BJ (cell line): ENCODE measurements at regions not wholly inside any gene's neighbourhood (a gene's known extent, or its start where the extent isn't known, plus 50 kb on each side); places are given as distances from the start of the nearest gene placed in this dataset.

Experiments used
- CTCF ChIA-PET: fragments of 350-600 bp; formaldehyde crosslinking; extraction: SDS; loops from one replicate; lab custom pipeline; 2021; ENCODE audit warnings: antibody characterized with exemption, inconsistent platforms; lab: Yijun Ruan, JAX
- POLR2A ChIA-PET: fragments of 300-600 bp; sonication (Branson Sonifier 250); formaldehyde crosslinking; extraction: SDS; loops from one replicate; lab custom pipeline; 2021; ENCODE audit warnings: antibody characterized with exemption; lab: Charles Lee
- DNase-seq: peaks from one replicate; pipeline ENCODE4 v3.0.0-alpha.2; 2011; ENCODE audit warnings: low read depth
- H3K27me3 ChIP-seq: 2 replicates; pipeline ENCODE4 v1.6.0; 2011; ENCODE audit warnings: low read length; ENCODE audit not compliant: control insufficient read depth, insufficient read depth
- H3K36me3 ChIP-seq: 2 replicates; pipeline ENCODE4 v1.5.1; 2011; ENCODE audit warnings: low read length; ENCODE audit not compliant: control insufficient read depth, insufficient read depth
- H3K4me3 ChIP-seq: 2 replicates; pipeline ENCODE4 v1.5.1; 2011; ENCODE audit warnings: low read depth, mild to moderate bottlenecking, control low read depth, low read length
- CTCF ChIP-seq: IDR thresholded peaks from 2 replicates; pipeline ENCODE4 v1.5.1; 2011; ENCODE audit warnings: low read depth, mild to moderate bottlenecking, control low read depth, inconsistent platforms, low read length, moderate library complexity; ENCODE audit not compliant: insufficient read depth

GRCh38 chr3:181868576-181869082 is 156.9 kb downstream of the SOX2 start:
- CTCF ChIA-PET = no interaction called here

GRCh38 chr3:181872887-181873286 is 161.2 kb downstream of the SOX2 start:
- POLR2A ChIA-PET = no interaction called here

More at GRCh38 chr3:181868576-181869082, 156.9 kb downstream of the SOX2 start:
- no peak overlapping the region for H3K4me3 ChIP-seq
- no peak for TF ChIP-seq CTCF
- no peaks in the 10 kb centered on the region for H3K27me3 ChIP-seq
- DNase-seq = no peak
- H3K36me3 ChIP-seq = no peaks in the 10 kb centered on the region
- POLR2A ChIA-PET = no interaction called here

GRCh38 chr3:181879926-181880325 is 168.2 kb downstream of the SOX2 start:
- no peak for TF ChIP-seq CTCF
- DNase-seq = no peak
- POLR2A ChIA-PET = no interaction called here
- Histone ChIP-seq H3K4me3 (no peak overlapping the region), H3K36me3 (no peaks in the 10 kb centered on the region), H3K27me3 (no peaks in the 10 kb centered on the region)
- CTCF ChIA-PET = no interaction called here

More at GRCh38 chr3:181872887-181873286, 161.2 kb downstream of the SOX2 start:
- Histone ChIP-seq H3K27me3 (no peaks in the 10 kb centered on the region), H3K4me3 (no peak overlapping the region), H3K36me3 (no peaks in the 10 kb centered on the region)
- DNase-seq = no peak
- no peak for TF ChIP-seq CTCF
- CTCF ChIA-PET = no interaction called here

- ChIA-PET POLR2A (no interaction called here), CTCF (interaction anchor here (0.6 kb wide), 1 partner anchor 377 kb away, joined by 3 read pairs; no protein-coding TSS in a partner anchor)
Measured at GRCh38 chr3:181880331-181880730, 168.6 kb downstream of the SOX2 start.

GRCh38 chr3:181881749-181882148 is 170.0 kb downstream of the SOX2 start:
- no peaks in the 10 kb centered on the region for H3K27me3 ChIP-seq
- CTCF ChIA-PET = interaction anchor here (0.8 kb wide), 1 partner anchor 1501 kb away, joined by 3 read pairs; no protein-coding TSS in a partner anchor
- POLR2A ChIA-PET = no interaction called here

More at GRCh38 chr3:181880331-181880730, 168.6 kb downstream of the SOX2 start:
- no peak for DNase-seq
- no peak overlapping the region for H3K4me3 ChIP-seq
- H3K36me3 ChIP-seq = no peaks in the 10 kb centered on the region
- no peak for TF ChIP-seq CTCF
- no peaks in the 10 kb centered on the region for H3K27me3 ChIP-seq

More at GRCh38 chr3:181881749-181882148, 170.0 kb downstream of the SOX2 start:
- no peak for TF ChIP-seq CTCF
- no peak for DNase-seq
- H3K4me3 ChIP-seq = no peak overlapping the region
- H3K36me3 ChIP-seq = no peaks in the 10 kb centered on the region
